IPS-18a (cell line): ENCODE measurements at regions not wholly inside any gene's neighbourhood (a gene's known extent, or its start where the extent isn't known, plus 50 kb on each side); places are given as distances from the start of the nearest gene placed in this dataset.

ENCODE experiments used
- H3K27ac ChIP-seq: one replicate; pipeline ENCODE4 v1.5.1; 2013; ENCODE audit warnings: low read length
- H3K27me3 ChIP-seq: one replicate; pipeline ENCODE4 v1.6.1; 2013; ENCODE audit warnings: mild to moderate bottlenecking, low read length; ENCODE audit not compliant: control insufficient read depth, insufficient read depth
- H3K36me3 ChIP-seq: one replicate; pipeline ENCODE4 v1.6.1; 2013; ENCODE audit warnings: low read depth, low read length; ENCODE audit not compliant: control insufficient read depth
- H3K4me1 ChIP-seq: one replicate; pipeline ENCODE4 v1.6.1; 2013; ENCODE audit warnings: low read depth, low read length; ENCODE audit not compliant: control insufficient read depth
- H3K4me3 ChIP-seq: one replicate; pipeline ENCODE4 v1.5.1; 2013; ENCODE audit warnings: low read length
- H3K9ac ChIP-seq: one replicate; pipeline ENCODE4 v1.6.1; 2013; ENCODE audit warnings: mild to moderate bottlenecking, low read length, moderate library complexity
- H3K9me3 ChIP-seq: one replicate; pipeline ENCODE4 v1.6.1; 2013; ENCODE audit warnings: low read depth, low read length; ENCODE audit not compliant: control insufficient read depth

DNA sequence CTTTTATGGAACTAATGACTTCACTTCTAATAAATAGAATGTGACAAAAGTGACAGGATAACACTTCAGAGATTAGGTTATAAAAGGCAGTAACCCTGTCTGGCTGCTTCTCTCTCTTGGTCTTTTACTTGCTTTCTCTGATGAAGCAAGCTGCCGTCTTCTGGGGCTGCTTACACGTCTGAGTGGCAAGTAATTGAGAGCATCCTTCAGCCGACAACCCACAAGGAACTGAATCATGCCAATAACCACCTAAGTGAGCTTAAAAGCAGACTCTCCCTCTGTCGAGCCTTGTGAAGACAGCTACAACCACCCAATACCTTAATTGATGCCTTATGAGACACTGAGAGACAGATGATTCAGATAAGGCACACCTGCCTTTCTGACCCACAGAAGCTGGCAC is 1091.2 kb downstream of the SLITRK1 start:
- peaks cover 1% of the 10 kb centered on the region for H3K4me1 ChIP-seq
- no peak overlapping the region for H3K27ac ChIP-seq
- H3K9ac ChIP-seq = no peak overlapping the region
- no peaks in the 10 kb centered on the region for H3K36me3 ChIP-seq
- H3K9me3 ChIP-seq = no peaks in the 10 kb centered on the region
- no peak overlapping the region for H3K4me3 ChIP-seq
- H3K27me3 ChIP-seq = no peaks in the 10 kb centered on the region

DNA sequence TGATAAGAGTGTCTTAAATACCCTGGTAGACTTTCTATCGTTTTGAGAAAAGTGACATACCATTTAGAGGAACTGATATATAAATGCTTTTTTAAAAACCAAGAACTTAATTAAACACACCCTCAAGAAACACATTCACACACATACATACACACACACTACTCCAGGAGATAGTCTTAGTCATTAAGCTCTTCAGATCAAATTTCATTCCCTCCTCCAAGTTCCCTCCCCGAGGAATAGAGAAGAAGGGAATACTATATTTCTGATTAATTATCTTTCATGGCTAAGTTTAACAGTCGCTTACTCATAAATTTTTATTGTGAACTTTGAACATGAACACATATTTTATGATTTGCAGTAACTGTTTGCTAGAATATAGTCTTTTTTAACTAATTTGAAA is 1109.5 kb downstream of the SLITRK1 start:
- Histone ChIP-seq H3K4me3 (no peak overlapping the region), H3K36me3 (no peaks in the 10 kb centered on the region), H3K27ac (no peak overlapping the region), H3K9me3 (no peaks in the 10 kb centered on the region), H3K4me1 (no peaks in the 10 kb centered on the region), H3K9ac (no peak overlapping the region), H3K27me3 (no peaks in the 10 kb centered on the region)

DNA sequence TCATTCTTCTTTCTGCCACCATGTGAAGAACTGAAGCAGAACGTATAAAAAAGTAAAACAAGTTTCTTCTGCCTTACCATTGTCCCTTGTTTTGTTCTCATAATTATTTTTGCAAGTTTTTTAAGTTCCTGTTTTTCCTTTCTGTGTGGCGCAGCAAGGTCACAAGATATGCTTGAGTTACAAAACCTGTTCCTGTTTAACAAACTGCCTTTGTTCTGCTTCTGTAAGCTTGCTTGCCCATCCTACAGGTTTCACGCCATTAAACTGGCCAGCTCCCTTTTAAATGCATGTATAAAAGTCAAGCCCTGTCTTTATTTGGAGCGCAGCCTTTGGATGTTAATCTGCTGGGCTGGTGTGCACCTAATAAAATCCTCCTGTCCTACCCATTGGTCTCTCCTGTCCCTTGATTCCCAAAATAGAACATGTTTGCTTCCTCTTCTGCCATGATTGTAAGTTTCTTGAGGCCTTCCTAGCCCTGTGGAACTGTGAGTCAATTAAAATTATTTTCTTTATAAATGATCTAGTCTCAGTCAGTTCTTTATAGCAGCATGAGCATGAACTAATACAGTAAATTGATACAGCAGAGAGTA is 1115.4 kb downstream of the SLITRK1 start:
- Histone ChIP-seq H3K4me3 (no peak overlapping the region), H3K27ac (no peak overlapping the region), H3K27me3 (no peaks in the 10 kb centered on the region), H3K9ac (no peak overlapping the region), H3K36me3 (no peaks in the 10 kb centered on the region), H3K4me1 (no peaks in the 10 kb centered on the region), H3K9me3 (no peaks in the 10 kb centered on the region)

DNA sequence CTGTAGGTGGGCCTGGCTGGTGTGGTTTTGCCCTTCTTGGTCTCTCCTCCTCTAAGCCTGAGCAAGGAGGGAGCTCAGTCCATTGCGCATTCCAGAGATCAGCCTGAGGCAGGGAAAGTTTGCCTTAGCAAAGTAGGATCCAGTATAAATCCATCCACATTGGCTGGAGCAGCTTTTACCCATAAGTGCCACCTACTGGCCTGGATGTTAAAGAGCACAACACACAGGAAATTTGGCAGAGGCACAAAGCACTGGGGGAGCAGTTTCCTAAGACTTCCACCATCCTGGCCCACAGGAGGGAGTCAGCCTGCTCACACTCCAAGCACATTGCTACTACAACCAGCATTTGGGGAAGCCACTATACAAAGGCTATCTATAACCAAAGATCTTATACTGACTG is 1124.2 kb downstream of the SLITRK1 start:
- Histone ChIP-seq H3K4me1 (no peaks in the 10 kb centered on the region), H3K27me3 (no peaks in the 10 kb centered on the region), H3K36me3 (no peaks in the 10 kb centered on the region), H3K27ac (no peak overlapping the region), H3K4me3 (no peak overlapping the region), H3K9me3 (no peaks in the 10 kb centered on the region), H3K9ac (no peak overlapping the region)

DNA sequence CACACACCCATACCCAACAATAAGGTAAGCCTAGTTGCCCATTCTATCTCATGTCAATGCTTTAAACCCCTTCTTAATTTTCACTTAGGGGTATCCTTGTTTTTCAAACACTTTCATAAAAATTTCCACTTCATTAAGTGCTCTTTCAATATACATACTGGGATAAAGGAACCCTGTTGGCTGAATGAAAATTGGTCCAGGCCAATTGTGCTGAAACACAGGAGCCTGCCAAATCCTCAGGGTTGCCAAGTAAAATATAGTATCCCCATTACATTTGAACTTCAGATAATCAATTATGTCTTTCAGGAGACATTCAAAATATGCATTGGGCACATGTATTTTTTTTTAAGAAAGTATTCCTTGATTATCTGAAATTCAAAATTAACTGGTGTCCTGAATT is 1131.1 kb downstream of the SLITRK1 start:
- no peaks in the 10 kb centered on the region for H3K9me3 ChIP-seq
- H3K4me1 ChIP-seq = peaks cover 19% of the 10 kb centered on the region
- no peak overlapping the region for H3K27ac ChIP-seq
- no peak overlapping the region for H3K4me3 ChIP-seq
- H3K27me3 ChIP-seq = no peaks in the 10 kb centered on the region
- H3K36me3 ChIP-seq = no peaks in the 10 kb centered on the region
- H3K9ac ChIP-seq = no peak overlapping the region

DNA sequence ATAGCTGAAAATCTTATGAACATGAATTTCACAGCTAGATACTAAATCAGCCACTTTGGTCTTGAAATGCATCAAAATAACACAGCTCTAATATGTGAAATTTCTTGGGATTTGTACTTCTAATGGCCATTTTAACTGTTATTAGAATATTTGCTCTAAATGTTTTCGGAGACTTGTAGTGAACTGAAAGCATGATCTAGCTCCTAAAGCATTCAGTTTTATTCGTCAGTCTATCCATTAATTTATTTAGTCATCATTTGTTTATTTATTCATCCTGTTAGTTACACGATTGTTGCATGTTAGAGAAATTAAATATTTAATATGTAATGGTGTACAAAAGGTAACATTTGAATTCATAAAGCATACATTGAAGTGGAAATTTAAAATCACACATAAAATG is 1132.7 kb downstream of the SLITRK1 start:
- H3K4me3 ChIP-seq = no peak overlapping the region
- no peaks in the 10 kb centered on the region for H3K27me3 ChIP-seq
- H3K4me1 ChIP-seq = peaks cover 30% of the 10 kb centered on the region
- H3K27ac ChIP-seq = no peak overlapping the region
- no peaks in the 10 kb centered on the region for H3K9me3 ChIP-seq
- no peak overlapping the region for H3K9ac ChIP-seq
- H3K36me3 ChIP-seq = no peaks in the 10 kb centered on the region

DNA sequence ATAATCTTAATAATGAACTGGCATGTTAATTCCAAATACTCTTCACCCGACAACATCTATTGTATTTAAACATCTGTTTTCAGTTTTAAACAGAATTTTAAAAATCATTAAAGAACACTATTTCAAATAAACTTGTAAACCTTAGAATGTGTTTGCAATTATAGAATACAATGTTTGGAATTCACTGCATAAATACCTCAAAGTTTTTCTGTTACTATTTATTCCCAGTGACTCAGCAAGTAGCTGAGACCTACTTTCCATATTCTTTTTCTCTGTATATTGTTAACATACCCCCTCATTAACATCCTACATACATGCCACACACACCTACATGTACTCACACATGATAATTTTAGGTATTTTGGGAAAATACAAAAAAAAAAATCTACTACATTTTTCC is 1134.3 kb downstream of the SLITRK1 start:
- H3K36me3 ChIP-seq = no peaks in the 10 kb centered on the region
- no peak overlapping the region for H3K9ac ChIP-seq
- no peaks in the 10 kb centered on the region for H3K27me3 ChIP-seq
- peaks cover 30% of the 10 kb centered on the region for H3K4me1 ChIP-seq
- H3K27ac ChIP-seq = peak overlapping the region; percentile 47
- peak overlapping the region; percentile 14 for H3K4me3 ChIP-seq
- H3K9me3 ChIP-seq = no peaks in the 10 kb centered on the region

DNA sequence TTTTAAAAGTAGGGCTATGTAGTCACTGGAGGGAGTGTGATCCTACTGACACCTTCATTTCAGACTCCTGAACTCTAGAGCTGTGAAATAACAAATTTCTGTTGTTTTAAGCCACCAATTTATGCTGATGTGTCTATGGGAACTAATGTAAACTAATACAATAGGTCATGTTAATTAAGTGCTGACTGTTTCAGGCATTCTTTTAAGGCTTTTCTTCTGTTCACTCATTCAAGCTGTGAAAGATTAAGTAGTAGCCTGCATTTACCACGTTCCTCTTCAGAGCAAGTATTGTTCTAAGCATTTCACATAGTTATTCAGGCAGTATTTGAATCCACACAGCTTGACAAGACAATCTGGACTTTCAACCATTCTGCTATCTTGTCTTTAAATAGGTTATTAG is 1135.0 kb downstream of the SLITRK1 start:
- Histone ChIP-seq H3K9me3 (no peaks in the 10 kb centered on the region), H3K27ac (peak overlapping the region; percentile 70), H3K4me1 (peaks cover 30% of the 10 kb centered on the region), H3K9ac (no peak overlapping the region), H3K36me3 (no peaks in the 10 kb centered on the region), H3K4me3 (peak overlapping the region; percentile 14), H3K27me3 (no peaks in the 10 kb centered on the region)

DNA sequence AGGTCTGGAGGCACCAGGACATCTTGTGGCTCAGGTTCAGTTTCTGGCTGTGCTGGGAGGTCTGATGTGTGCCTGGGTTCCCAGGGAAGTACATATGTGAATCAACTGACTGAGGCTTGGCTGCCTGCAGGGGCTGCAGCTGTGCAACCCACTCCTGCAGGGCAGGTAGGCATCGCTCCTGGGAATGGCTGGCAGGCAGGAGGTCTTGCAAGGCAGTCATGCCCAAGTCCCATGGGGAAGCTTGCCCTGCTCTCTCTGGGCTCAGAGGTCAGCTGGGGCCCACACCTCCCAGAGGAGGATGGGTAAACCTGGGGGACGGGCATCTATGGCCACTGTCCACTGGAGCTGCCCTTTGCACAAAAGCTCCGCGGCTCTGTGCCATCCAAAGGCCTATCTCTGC is 1141.8 kb downstream of the SLITRK1 start:
- H3K27ac ChIP-seq = no peak overlapping the region
- no peak overlapping the region for H3K9ac ChIP-seq
- H3K4me3 ChIP-seq = no peak overlapping the region
- no peaks in the 10 kb centered on the region for H3K36me3 ChIP-seq
- H3K4me1 ChIP-seq = peaks cover 3% of the 10 kb centered on the region
- H3K9me3 ChIP-seq = peaks cover 4% of the 10 kb centered on the region
- no peaks in the 10 kb centered on the region for H3K27me3 ChIP-seq

DNA sequence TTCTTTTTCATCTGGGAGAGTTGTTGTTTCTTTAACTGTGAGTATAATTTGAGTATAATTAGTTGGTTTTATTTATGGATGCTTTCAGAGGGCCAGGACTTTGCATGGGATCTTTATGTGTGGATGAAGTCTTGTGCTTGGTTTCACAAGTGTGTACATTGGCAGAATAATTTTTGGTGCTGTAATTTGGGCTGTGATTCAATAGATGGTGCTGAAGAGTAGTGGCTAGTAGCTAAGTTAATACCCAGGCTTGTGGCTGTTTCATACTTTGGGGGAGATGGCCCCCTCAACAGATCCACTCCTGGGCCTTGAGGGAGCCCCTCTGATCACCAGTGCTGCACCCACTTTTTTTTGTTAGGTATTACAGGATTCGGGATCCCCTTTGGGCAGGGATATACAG is 1142.4 kb downstream of the SLITRK1 start:
- Histone ChIP-seq H3K4me1 (no peaks in the 10 kb centered on the region), H3K9me3 (peaks cover 4% of the 10 kb centered on the region), H3K27me3 (no peaks in the 10 kb centered on the region), H3K4me3 (no peak overlapping the region), H3K36me3 (no peaks in the 10 kb centered on the region), H3K27ac (no peak overlapping the region), H3K9ac (no peak overlapping the region)

DNA sequence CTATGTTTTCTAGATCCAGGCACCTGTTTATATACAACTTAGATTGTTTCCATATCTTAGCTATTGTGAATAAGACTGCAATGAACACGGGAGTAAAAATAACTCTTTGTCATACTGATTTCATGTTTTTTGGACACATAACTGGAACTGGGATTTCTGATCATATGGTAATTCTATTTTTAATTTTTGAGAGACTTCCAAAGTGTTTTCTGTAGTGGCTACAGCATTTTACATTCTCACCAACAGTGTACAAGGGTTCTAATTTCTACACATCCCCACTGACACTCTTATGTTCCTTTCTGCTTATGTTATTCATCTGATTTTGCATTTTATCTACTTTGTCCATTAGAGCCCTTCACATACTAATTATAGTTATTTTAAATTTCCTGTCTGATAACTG is 1152.9 kb downstream of the SLITRK1 start:
- no peaks in the 10 kb centered on the region for H3K36me3 ChIP-seq
- H3K27ac ChIP-seq = no peak overlapping the region
- no peaks in the 10 kb centered on the region for H3K27me3 ChIP-seq
- no peak overlapping the region for H3K9ac ChIP-seq
- H3K9me3 ChIP-seq = no peaks in the 10 kb centered on the region
- no peak overlapping the region for H3K4me3 ChIP-seq
- H3K4me1 ChIP-seq = no peaks in the 10 kb centered on the region

DNA sequence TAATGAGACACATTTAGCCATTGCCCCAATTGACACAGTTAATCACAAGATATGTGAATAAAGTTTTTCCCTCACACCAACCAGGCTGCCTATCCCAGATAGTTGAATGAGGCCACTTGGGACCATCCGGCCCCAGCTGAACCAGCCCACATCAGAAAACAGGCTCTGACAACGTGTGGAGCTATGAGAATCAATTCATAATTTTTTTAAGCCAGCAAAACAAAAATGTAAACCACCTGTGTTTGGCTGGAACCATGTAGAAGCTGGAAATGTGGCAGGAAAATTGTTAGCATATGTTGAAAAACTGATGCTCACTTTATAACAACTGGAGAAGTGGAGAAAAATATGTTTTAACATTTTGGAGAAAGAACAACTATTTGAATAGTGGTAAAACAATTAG is 1161.3 kb downstream of the SLITRK1 start:
- Histone ChIP-seq H3K36me3 (no peaks in the 10 kb centered on the region), H3K9me3 (no peaks in the 10 kb centered on the region), H3K4me1 (no peaks in the 10 kb centered on the region), H3K4me3 (no peak overlapping the region), H3K9ac (no peak overlapping the region), H3K27ac (no peak overlapping the region), H3K27me3 (no peaks in the 10 kb centered on the region)
